ENCODE measurements at regions not wholly inside any gene's neighbourhood (a gene's known extent, or its start where the extent isn't known, plus 50 kb on each side); places are given as distances from the start of the nearest gene placed in this dataset.

DNA sequence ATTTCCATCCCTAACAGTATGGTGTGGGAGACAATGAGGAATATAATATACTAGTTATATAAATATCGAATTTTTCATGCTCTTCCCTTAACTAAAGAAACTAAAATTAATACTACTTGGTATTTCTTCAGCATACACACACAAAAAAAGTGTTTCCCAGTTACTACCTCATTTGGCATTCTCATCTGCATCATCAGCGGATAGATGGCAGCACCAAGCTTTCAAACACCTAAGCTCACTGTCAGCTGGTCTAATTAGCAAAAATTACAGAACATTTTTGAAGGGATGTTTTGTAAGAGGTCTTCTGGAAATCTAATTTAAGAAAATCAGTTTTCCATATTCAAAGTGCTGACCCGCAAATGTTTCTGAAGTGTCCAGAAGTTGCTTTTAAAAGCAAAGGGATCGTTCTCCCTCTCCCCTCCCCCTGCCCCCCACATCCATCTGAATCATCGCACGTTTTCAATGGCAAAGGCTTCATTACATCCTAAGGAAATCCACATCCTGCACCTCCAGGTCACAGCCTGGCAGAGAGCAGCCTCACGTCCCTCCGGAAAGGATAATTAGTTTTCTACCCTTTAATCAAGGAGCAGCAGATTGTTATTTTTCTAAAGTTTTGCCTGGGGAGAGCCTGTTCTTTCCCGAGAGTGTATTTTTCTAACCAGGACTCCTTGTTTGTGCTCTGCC lies 86.1 kb upstream of the SPATA12 start:
- TF ChIP-seq, protein P1, sequence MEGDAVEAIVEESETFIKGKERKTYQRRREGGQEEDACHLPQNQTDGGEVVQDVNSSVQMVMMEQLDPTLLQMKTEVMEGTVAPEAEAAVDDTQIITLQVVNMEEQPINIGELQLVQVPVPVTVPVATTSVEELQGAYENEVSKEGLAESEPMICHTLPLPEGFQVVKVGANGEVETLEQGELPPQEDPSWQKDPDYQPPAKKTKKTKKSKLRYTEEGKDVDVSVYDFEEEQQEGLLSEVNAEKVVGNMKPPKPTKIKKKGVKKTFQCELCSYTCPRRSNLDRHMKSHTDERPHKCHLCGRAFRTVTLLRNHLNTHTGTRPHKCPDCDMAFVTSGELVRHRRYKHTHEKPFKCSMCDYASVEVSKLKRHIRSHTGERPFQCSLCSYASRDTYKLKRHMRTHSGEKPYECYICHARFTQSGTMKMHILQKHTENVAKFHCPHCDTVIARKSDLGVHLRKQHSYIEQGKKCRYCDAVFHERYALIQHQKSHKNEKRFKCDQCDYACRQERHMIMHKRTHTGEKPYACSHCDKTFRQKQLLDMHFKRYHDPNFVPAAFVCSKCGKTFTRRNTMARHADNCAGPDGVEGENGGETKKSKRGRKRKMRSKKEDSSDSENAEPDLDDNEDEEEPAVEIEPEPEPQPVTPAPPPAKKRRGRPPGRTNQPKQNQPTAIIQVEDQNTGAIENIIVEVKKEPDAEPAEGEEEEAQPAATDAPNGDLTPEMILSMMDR (conservative IDR thresholded peaks at IDR 0.05; ENCODE audit: low read depth, low read length) = no peak
- TF ChIP-seq POLR2A (IDR thresholded peaks at IDR 0.05; ENCODE audit: low read depth, low read length) (no peak), RAD21 (IDR thresholded peaks at IDR 0.05; ENCODE audit: low read length) (no peak), FOS (IDR thresholded peaks at IDR 0.05; ENCODE audit: low read depth, low read length) (no peak), MXI1 (IDR thresholded peaks at IDR 0.05; ENCODE audit: borderline replicate concordance, low read depth, low read length) (no peak), ELK1 (IDR thresholded peaks at IDR 0.05; ENCODE audit: borderline replicate concordance, low read depth, low read length) (no peak), RFX5 (IDR thresholded peaks at IDR 0.05; ENCODE audit: low read depth, low read length) (no peak), RCOR1 (IDR thresholded peaks at IDR 0.05; ENCODE audit: insufficient replicate concordance, low read length) (no peak), CHD1 (IDR thresholded peaks at IDR 0.05; ENCODE audit: low read depth, low read length) (no peak), BHLHE40 (IDR thresholded peaks at IDR 0.05; ENCODE audit: low read depth, low read length) (no peak), MAFK (IDR thresholded peaks at IDR 0.05; ENCODE audit: low read depth, low read length) (no peak), SMC3 (IDR thresholded peaks at IDR 0.05; ENCODE audit: low read depth, low read length) (no peak), CEBPB (IDR thresholded peaks at IDR 0.05; ENCODE audit: low read depth, low read length) (no peak)
- TF ChIP-seq, protein P2, sequence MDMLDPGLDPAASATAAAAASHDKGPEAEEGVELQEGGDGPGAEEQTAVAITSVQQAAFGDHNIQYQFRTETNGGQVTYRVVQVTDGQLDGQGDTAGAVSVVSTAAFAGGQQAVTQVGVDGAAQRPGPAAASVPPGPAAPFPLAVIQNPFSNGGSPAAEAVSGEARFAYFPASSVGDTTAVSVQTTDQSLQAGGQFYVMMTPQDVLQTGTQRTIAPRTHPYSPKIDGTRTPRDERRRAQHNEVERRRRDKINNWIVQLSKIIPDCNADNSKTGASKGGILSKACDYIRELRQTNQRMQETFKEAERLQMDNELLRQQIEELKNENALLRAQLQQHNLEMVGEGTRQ (IDR thresholded peaks at IDR 0.05; ENCODE audit: low read depth, low read length) = no peak
